ENCODE measurements at regions not wholly inside any gene's neighbourhood (a gene's known extent, or its start where the extent isn't known, plus 50 kb on each side); places are given as distances from the start of the nearest gene placed in this dataset.
A peak's percentile ranks its signal among the peaks of the same experiment; 100 is the strongest.

GRCh38 chr3:14598143-14598569, 53.4 kb upstream of the CCDC174 start:
- Histone ChIP-seq H2AFZ (ENCODE audit: low read length) (no peak overlapping the region), H3K9ac (ENCODE audit: insufficient read depth, low read length) (no peak overlapping the region), H3K4me3 (replicated peaks in 1 of 4; ENCODE audit: control extremely low read depth in 1 of 4, insufficient read depth in 1 of 4, low read depth in 3 of 4, low read length in 4 of 4) (no peak overlapping the region), H3K79me2 (ENCODE audit: control insufficient read depth, insufficient read depth, low read length) (no peaks in the 10 kb centered on the region), H4K20me1 (ENCODE audit: control insufficient read depth, extremely low read depth, insufficient read depth, low read length) (peaks cover 2% of the 10 kb centered on the region), H3K36me3 (ENCODE audit: control insufficient read depth, insufficient read depth, low read length) (no peaks in the 10 kb centered on the region), H3K27ac (ENCODE audit: insufficient read depth, low read length) (no peak overlapping the region), H3K9me3 (ENCODE audit: control insufficient read depth, insufficient read depth, low read depth, low read length) (no peaks in the 10 kb centered on the region), H3K4me1 (ENCODE audit: control insufficient read depth, extremely low read depth, insufficient read depth, low read length) (no peaks in the 10 kb centered on the region), H3K27me3 (ENCODE audit: control insufficient read depth, insufficient read depth, low read length) (peaks cover 7% of the 10 kb centered on the region), H3K4me2 (ENCODE audit: extremely low read depth, insufficient read depth, low read length) (no peak overlapping the region)
- TF ChIP-seq EZH2 (IDR thresholded peaks at IDR 0.05; ENCODE audit: low read length, missing control alignments): no peak
- no peak for TF ChIP-seq CTCF (conservative IDR thresholded peaks at IDR 0.05 in 1 of 2, IDR thresholded peaks at IDR 0.05 in 1 of 2; ENCODE audit: low read depth in 1 of 2, low read length in 2 of 2)
- peak; percentile 41 to 44 for DNase-seq (ENCODE audit: low read depth in 2 of 2)

DNA sequence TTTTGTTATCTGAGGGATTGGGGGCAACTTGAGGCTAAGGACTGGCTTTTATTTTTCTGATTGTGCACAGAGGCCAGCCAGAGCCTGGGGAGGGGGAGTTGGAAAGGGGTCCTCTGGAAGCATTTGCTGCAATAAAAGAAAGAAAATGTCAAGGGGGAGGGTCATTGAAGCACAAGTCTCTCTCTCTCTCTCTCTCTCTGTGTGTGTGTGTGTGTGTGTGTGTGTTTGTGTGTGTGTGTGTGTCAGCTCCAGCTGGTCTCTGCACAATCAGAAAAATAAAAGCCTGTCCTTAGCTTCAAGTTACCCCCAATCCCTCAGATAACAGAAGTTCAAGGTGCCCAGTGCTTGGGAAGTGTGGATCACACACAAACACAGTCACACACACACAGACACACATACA, 52.1 kb upstream of the CCDC174 start:
- no peak for TF ChIP-seq CTCF (conservative IDR thresholded peaks at IDR 0.05 in 1 of 2, IDR thresholded peaks at IDR 0.05 in 1 of 2; ENCODE audit: low read depth in 1 of 2, low read length in 2 of 2)
- TF ChIP-seq EZH2 (IDR thresholded peaks at IDR 0.05; ENCODE audit: low read length, missing control alignments): no peak
- Histone ChIP-seq H2AFZ (ENCODE audit: low read length) (no peak overlapping the region), H3K4me1 (ENCODE audit: control insufficient read depth, extremely low read depth, insufficient read depth, low read length) (no peaks in the 10 kb centered on the region), H3K27ac (ENCODE audit: insufficient read depth, low read length) (no peak overlapping the region), H3K27me3 (ENCODE audit: control insufficient read depth, insufficient read depth, low read length) (peaks cover 9% of the 10 kb centered on the region), H4K20me1 (ENCODE audit: control insufficient read depth, extremely low read depth, insufficient read depth, low read length) (peaks cover 2% of the 10 kb centered on the region), H3K4me3 (replicated peaks in 1 of 4; ENCODE audit: control extremely low read depth in 1 of 4, insufficient read depth in 1 of 4, low read depth in 3 of 4, low read length in 4 of 4) (no peak overlapping the region), H3K4me2 (ENCODE audit: extremely low read depth, insufficient read depth, low read length) (no peak overlapping the region), H3K9ac (ENCODE audit: insufficient read depth, low read length) (no peak overlapping the region), H3K9me3 (ENCODE audit: control insufficient read depth, insufficient read depth, low read depth, low read length) (no peaks in the 10 kb centered on the region), H3K79me2 (ENCODE audit: control insufficient read depth, insufficient read depth, low read length) (no peaks in the 10 kb centered on the region), H3K36me3 (ENCODE audit: control insufficient read depth, insufficient read depth, low read length) (no peaks in the 10 kb centered on the region)
- no peak for DNase-seq (ENCODE audit: low read depth in 2 of 2)

GRCh38 chr3:14600075-14600474, 51.5 kb upstream of the CCDC174 start:
- Histone ChIP-seq H3K4me1 (ENCODE audit: control insufficient read depth, extremely low read depth, insufficient read depth, low read length) (no peaks in the 10 kb centered on the region), H3K27ac (ENCODE audit: insufficient read depth, low read length) (no peak overlapping the region), H3K9me3 (ENCODE audit: control insufficient read depth, insufficient read depth, low read depth, low read length) (no peaks in the 10 kb centered on the region), H3K9ac (ENCODE audit: insufficient read depth, low read length) (no peak overlapping the region), H3K4me3 (replicated peaks in 1 of 4; ENCODE audit: control extremely low read depth in 1 of 4, insufficient read depth in 1 of 4, low read depth in 3 of 4, low read length in 4 of 4) (no peak overlapping the region), H2AFZ (ENCODE audit: low read length) (no peak overlapping the region), H3K4me2 (ENCODE audit: extremely low read depth, insufficient read depth, low read length) (no peak overlapping the region), H3K79me2 (ENCODE audit: control insufficient read depth, insufficient read depth, low read length) (no peaks in the 10 kb centered on the region), H3K27me3 (ENCODE audit: control insufficient read depth, insufficient read depth, low read length) (peaks cover 9% of the 10 kb centered on the region), H4K20me1 (ENCODE audit: control insufficient read depth, extremely low read depth, insufficient read depth, low read length) (peaks cover 2% of the 10 kb centered on the region), H3K36me3 (ENCODE audit: control insufficient read depth, insufficient read depth, low read length) (no peaks in the 10 kb centered on the region)
- DNase-seq (ENCODE audit: low read depth in 2 of 2): no peak
- TF ChIP-seq EZH2 (IDR thresholded peaks at IDR 0.05; ENCODE audit: low read length, missing control alignments): no peak
- TF ChIP-seq CTCF (conservative IDR thresholded peaks at IDR 0.05 in 1 of 2, IDR thresholded peaks at IDR 0.05 in 1 of 2; ENCODE audit: low read depth in 1 of 2, low read length in 2 of 2): no peak

Measured in fibroblast of lung (primary cell).